ENCODE measurements at regions not wholly inside any gene's neighbourhood (a gene's known extent, or its start where the extent isn't known, plus 50 kb on each side); places are given as distances from the start of the nearest gene placed in this dataset.
A peak's percentile ranks its signal among the peaks of the same experiment; 100 is the strongest.

- no peak for DNase-seq
Measured at GRCh38 chr4:34035225-34035624, 2209.1 kb downstream of the ARAP2 start.

GRCh38 chr4:34037280-34037679 is 2207.0 kb downstream of the ARAP2 start:
- no peak for DNase-seq

- DNase-seq, result no peak
Measured at GRCh38 chr4:34039766-34040165, 2204.5 kb downstream of the ARAP2 start.

GRCh38 chr4:34043131-34043530 is 2201.2 kb downstream of the ARAP2 start:
- peak; percentile 20 for DNase-seq

DNA sequence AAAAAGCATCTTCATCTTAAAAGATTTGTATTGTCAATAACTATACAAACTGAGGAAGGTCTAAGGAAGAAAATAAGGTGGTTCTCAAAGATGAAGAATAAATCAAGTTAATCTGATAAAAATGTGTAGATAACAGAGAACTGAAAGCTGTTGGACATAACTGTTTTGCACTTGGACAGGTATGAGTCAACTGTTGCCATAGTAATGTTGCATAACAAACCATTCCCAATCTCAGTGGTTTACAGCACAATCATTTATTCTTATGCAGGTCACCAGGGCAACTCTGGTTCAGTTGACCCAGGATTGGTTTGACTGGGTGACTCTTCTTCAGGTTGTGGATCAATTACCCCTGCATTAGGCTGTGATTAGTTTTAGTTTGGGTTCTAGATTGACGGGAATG is 2197.7 kb downstream of the ARAP2 start:
- DNase-seq, result no peak

DNA sequence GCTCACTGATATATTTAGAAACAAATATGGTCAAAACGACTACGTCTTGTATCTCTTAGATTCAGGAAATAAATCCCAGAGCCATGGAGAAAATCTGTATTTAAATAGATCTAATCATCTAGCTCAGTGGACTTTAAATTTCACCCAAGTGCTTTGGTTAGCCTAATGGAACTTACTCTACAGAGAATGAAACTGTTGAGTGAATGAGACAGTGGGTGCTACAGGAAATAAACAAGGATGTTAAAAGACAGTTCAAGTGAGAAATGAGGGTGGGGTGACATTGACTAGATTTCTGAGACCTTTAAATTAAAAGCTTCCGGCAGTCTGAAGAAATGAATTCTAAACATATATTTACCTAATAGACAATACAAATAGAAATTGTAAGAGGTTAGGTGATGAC is 2197.0 kb downstream of the ARAP2 start:
- DNase-seq, result no peak

GRCh38 chr4:34066126-34066525 is 2178.2 kb downstream of the ARAP2 start:
- DNase-seq, result no peak

DNA sequence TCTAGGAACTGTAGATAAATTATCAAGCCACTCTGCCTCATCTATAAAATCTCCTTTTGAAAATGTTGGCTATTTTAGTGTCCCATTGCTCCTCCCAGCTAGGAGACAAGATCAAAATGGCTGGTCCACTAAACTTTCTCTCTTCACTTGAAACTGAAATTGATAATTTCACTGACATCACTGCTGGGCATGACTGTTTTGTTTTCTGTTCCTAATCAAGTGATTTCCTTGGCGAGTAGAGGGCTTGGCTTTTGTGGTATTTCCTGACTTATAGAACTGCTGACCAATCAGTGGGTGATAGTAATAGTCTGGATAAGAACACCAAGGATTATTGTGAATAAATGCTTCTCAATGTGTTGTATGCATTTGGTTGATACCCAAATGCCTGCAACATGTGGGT is 2152.9 kb downstream of the ARAP2 start:
- DNase-seq, result no peak

DNA sequence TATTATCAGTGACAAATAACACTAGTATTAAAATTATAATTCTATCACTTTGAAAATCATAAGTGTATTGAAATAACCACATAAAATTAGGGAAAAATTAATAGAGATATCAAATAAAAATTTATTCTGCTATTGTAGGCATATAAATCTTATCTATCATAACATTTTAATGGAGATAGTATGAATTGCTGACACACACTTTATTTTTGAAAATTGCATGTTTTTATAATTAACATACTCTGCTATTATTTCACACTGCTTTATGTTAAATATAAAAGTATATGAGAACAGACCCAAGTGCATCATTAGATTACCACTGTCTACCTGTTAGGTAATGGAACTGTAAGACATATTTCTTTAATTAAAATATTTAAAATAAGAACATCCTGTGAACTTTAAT is 2150.2 kb downstream of the ARAP2 start:
- DNase-seq, result no peak

DNA sequence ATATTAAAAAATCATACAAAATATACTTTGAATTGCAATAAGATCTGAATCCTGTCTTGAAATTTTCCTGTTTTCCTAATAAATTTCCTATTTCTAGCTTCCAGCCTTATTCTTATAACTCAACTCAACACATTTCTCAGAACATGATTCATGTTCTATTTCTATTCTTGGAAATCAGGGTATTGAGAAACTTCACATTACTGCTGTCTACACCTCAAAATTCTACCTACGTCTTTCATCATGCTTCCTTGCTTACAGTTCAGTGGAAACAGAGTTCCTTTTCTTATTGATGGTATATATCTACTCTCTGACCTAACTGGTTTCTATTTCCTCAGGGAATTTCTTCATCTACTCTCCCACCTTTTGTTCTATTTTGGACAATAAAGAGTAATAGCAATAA is 2139.0 kb downstream of the ARAP2 start:
- no peak for DNase-seq

- DNase-seq, result no peak
Measured at GRCh38 chr4:34108391-34108790, 2135.9 kb downstream of the ARAP2 start.

- no peak for DNase-seq
Measured at GRCh38 chr4:34112573-34112972, 2131.7 kb downstream of the ARAP2 start.

- DNase-seq, result no peak
Measured at GRCh38 chr4:34138385-34138784, 2105.9 kb downstream of the ARAP2 start.

DNA sequence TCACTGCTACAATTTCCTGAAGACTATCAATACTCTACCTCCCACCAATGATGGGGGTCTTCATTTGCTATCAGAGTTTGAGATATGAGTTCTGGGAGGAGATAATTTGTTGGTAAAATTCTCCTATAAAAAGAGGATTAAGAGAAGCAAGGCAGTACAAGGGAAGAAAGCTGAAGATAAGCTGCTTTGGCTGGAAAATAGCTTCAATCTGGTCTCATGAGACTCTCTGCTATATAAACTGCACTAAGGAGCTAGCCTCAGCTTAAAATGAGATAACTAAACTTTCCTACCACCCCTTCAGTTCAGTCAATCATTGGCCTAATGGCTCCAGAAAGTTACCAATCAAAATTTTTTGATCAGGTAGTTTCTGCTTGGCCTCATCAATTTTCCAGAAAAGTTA is 2105.0 kb downstream of the ARAP2 start:
- no peak for DNase-seq

DNA sequence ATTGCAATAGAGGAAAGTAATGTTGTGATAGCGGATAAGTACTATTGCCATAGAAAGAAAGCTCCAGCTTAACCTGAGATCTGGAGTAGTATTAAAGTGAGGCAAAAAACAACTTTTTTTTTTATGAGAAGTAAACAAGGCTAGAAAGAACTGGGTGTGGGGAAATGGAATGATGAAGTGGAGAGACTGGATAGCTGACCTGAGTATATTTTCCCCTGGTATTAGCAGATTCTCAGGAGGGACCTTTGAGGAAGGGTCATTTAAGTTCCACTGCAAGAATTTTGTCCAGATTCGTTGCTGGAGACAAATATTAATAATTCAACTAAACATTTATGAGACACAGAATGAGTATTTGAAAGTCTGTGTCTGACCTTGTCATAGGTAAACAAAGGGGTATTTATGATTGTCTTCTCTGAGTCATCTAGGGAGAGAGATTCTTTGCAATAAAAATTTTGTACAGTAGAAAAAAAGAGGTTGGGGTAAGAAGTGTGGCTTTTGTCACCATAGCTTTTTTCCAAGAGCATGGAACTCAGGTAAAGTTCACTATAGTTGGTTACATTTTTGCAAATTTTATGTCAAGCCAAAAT is 2095.9 kb downstream of the ARAP2 start:
- no peak for DNase-seq

- no peak for DNase-seq
Measured at GRCh38 chr4:34157547-34157946, 2086.8 kb downstream of the ARAP2 start.

DNA sequence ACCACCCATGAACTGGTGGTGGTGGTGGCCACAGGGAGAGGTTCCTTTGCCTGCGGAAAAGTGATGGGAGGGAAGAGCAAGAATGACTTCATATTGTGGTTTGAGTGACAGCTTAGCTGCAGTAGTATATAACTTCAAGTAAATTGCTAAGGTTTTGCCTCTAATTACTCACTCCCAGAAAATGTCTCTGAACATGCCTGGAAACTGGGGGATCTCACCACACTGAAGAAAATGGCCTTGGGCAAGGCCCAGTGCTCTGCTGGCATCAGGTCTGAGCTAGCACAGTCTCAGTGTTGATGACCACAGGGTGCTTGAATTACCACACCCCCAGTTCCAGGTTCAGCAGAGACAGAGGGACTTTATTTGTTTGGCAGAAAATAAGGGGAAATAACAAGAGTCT is 2085.4 kb downstream of the ARAP2 start:
- no peak for DNase-seq

GRCh38 chr4:34170946-34171345 is 2073.4 kb downstream of the ARAP2 start:
- no peak for DNase-seq

DNA sequence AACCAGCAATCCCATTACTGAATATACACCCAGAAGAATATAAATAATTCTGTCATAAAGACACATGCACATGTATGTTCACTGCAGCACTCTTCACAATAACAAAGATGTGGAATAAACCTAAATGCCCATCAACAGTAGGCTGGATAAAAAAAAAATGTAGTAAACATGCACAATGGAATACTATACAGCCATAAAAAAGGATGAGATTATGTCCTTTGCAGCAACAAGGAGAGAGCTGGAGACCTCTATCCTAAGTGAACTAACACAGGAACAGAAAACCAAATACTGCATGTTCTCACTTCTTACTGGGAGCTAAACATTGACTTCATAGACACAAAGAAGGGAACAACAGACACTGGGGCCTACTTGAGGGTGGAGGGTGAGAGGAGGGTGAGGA is 2067.7 kb downstream of the ARAP2 start:
- no peak for DNase-seq

DNA sequence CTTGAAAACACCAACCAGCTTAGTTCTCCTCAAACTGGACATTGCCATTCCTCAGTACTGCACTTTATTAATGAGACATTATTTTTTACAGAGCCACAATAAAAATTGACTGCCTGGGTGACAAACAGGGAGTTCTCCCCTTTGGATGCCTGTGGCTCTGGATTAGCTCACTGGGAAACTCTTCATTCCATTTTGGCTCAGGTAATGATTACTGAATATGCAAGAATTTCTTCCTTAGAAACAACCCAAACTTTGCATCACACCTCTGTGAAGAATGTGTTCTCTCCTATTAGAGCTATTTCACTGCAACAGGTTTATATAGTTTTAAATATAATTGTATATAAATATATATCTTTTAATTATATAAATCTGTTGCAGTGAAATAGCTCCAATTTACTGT is 2065.8 kb downstream of the ARAP2 start:
- DNase-seq, result no peak

DNA sequence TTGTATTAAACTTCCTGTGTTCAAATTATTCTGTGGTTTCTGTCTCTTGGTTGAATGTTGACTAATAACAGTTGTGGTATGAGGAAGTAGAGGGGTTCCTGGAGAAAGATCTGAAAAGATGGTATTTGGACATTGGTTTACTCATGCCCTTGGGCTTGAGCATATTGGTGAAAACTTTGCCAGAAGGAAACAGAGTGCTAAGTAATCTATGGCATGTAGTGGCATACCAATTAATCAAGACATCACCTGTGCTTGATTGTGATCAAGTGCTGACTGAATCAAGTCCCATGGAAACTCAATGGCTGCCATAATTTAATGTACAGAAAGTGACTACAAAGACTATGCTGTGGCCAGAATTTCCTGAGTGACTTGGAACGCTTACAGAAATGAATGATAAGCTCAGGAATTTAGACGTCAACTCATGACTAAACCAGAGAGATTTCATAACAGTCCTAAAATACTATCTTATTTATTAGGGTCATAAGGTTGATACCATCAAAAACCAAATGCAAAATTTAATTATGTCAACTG is 2062.9 kb downstream of the ARAP2 start:
- DNase-seq, result no peak

- DNase-seq, result no peak
Measured at GRCh38 chr4:34181891-34182290, 2062.4 kb downstream of the ARAP2 start.

- no peak for DNase-seq
Measured at GRCh38 chr4:34182306-34182705, 2062.0 kb downstream of the ARAP2 start.

DNA sequence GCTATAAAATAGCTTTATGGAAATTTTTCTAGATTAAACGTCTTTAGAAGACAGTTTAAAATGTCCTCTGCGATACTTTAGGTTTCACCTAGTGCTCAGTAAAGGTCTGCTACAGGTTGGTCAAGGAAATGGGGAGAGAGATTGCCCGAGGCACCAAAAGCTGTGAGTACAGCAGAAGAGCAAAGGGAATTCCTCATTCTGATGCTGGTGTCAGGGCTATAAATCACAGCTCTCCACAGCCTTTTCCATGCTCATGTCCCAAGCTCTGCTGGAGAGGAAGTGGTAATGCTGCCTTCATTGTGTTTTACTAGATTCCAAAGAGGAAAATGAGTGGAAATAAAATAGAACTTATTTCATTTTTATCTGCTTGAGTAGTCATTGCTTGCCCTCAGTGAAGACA is 2060.4 kb downstream of the ARAP2 start:
- no peak for DNase-seq

DNA sequence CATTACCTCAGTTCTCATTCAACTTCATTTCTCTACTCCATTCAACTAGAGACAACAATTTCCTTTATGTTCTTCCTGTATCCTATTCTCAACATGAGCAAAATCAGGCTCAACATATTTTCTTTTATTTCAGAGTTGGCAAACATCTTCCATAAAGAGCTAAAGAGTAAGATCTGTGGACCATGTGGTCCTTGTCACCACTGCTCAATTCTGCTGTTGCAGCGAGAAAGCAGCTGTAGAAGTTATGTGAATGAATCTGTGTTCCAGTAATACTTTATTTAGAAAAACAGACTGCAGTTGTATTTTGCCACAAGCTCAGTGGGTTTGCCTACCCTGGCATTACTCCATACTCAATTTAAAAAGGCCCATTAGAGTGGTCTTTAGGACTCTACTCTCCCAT is 2057.3 kb downstream of the ARAP2 start:
- no peak for DNase-seq

- no peak for DNase-seq
Measured at GRCh38 chr4:34191443-34191842, 2052.9 kb downstream of the ARAP2 start.
